ENCODE measurements at regions not wholly inside any gene's neighbourhood (a gene's known extent, or its start where the extent isn't known, plus 50 kb on each side); places are given as distances from the start of the nearest gene placed in this dataset.

DNA sequence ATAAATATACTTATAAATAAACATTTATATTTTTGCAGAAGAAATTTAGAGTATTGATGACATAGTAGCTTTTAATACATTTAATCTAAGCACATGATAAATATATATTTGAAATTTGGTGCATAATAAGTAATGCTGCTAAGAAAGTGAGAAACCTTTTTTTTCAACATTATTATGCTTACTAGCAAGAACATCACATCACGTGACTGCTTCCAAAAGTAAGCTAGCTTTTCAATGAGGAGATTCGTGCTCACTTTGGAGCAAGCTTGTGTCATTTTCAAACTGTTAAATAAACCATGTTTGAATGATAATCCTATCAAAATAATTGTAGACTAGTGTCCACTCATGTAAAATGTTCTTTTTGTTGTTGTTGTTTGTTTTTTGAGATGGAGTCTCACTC is 109.0 kb upstream of the SLC4A7 start:
- TF ChIP-seq, protein P1, sequence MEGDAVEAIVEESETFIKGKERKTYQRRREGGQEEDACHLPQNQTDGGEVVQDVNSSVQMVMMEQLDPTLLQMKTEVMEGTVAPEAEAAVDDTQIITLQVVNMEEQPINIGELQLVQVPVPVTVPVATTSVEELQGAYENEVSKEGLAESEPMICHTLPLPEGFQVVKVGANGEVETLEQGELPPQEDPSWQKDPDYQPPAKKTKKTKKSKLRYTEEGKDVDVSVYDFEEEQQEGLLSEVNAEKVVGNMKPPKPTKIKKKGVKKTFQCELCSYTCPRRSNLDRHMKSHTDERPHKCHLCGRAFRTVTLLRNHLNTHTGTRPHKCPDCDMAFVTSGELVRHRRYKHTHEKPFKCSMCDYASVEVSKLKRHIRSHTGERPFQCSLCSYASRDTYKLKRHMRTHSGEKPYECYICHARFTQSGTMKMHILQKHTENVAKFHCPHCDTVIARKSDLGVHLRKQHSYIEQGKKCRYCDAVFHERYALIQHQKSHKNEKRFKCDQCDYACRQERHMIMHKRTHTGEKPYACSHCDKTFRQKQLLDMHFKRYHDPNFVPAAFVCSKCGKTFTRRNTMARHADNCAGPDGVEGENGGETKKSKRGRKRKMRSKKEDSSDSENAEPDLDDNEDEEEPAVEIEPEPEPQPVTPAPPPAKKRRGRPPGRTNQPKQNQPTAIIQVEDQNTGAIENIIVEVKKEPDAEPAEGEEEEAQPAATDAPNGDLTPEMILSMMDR (IDR thresholded peaks at IDR 0.05; ENCODE audit: control extremely low read depth, extremely low read depth) = no peak
- 95 to 96% methylated on average over 2 of the region's 2 CpGs for WGBS, 2 donors
- H3K36me3 ChIP-seq (ENCODE audit: control insufficient read depth in 4 of 4, insufficient read depth in 4 of 4, low read length in 4 of 4) = no peaks in the 10 kb centered on the region
- H3K4me1 ChIP-seq (ENCODE audit: control insufficient read depth in 5 of 5, insufficient read depth in 5 of 5, low read length in 5 of 5) = peaks cover 0 to 12% (median 7%) of the 10 kb centered on the region in 5 donors
- no peak overlapping the region for H3K9ac ChIP-seq (ENCODE audit: insufficient read depth in 1 of 2, low read length in 2 of 2)
- DNase-seq = no peak
- no peak overlapping the region for H3K27ac ChIP-seq (ENCODE audit: low read depth in 1 of 2, low read length in 1 of 2)
- no peaks in the 10 kb centered on the region for H3K9me3 ChIP-seq (ENCODE audit: control insufficient read depth in 4 of 4, insufficient read depth in 3 of 4, low read length in 3 of 4)
- H3K27me3 ChIP-seq (ENCODE audit: control insufficient read depth in 3 of 3, insufficient read depth in 3 of 3, low read length in 2 of 3) = no peaks in the 10 kb centered on the region
- H3K4me3 ChIP-seq = no peak overlapping the region
- no peak for ATAC-seq (ENCODE audit: insufficient read depth, low FRiP score)

DNA sequence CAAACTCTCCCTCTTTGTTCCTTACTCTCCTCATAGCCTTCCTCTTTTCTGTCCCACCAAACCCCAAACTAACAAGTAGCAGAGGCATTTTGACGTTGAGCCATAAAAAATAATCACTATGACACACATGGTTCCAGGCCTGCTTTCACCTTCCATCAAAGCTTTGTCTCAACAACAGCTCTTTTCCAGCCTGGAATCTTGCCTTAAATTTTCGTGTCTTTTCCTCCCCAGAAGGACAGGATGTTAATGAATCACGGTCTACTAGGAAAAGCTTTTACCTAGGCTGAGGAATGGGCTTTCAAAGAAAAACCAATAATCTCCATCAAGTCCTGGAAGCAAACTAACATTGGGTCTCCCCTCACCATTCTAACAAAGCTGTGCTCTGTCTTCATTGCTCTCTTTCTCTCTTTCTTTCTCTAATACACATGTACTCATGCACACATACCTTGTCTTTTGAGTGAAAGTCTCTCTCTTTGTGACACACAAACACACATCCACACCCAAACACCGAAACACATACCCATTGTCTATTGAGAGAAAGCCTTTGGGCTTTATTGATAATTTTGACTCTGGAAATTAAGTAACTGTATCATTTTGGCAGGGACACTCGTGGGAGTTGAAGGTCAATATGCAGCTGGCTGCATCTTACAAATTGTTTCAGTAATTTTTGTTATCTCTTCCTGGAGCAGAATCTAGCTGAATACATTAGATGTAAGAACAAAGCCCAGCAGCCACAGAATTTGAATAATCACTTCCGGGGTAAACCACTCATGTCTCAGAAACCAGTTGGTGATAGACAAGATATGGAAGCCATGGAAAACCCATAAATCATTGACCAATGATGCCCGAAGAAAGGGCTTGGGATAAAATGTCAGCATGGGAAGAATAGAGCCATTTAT is 107.4 kb upstream of the SLC4A7 start:
- H3K9me3 ChIP-seq (ENCODE audit: control insufficient read depth in 4 of 4, insufficient read depth in 3 of 4, low read length in 3 of 4) = no peaks in the 10 kb centered on the region
- peak overlapping the region; percentile 67 to 80 for H3K27ac ChIP-seq (ENCODE audit: low read depth in 1 of 2, low read length in 1 of 2)
- H3K27me3 ChIP-seq (ENCODE audit: control insufficient read depth in 3 of 3, insufficient read depth in 3 of 3, low read length in 2 of 3) = no peaks in the 10 kb centered on the region
- no peak overlapping the region for H3K9ac ChIP-seq (ENCODE audit: insufficient read depth in 1 of 2, low read length in 2 of 2)
- ATAC-seq (ENCODE audit: insufficient read depth, low FRiP score) (no peak), DNase-seq (peak in 2 of 3 donors; percentile 26 to 29)
- no peaks in the 10 kb centered on the region for H3K36me3 ChIP-seq (ENCODE audit: control insufficient read depth in 4 of 4, insufficient read depth in 4 of 4, low read length in 4 of 4)
- 39 to 41% methylated on average over 7 of the region's 7 CpGs for WGBS, 2 donors
- TF ChIP-seq, protein P1 (IDR thresholded peaks at IDR 0.05; ENCODE audit: control extremely low read depth, extremely low read depth) = no peak
- peaks cover 0 to 12% (median 7%) of the 10 kb centered on the region in 5 donors for H3K4me1 ChIP-seq (ENCODE audit: control insufficient read depth in 5 of 5, insufficient read depth in 5 of 5, low read length in 5 of 5)
- no peak overlapping the region for H3K4me3 ChIP-seq

- ATAC-seq (ENCODE audit: insufficient read depth, low FRiP score) = no peak
- TF ChIP-seq, protein P1 (IDR thresholded peaks at IDR 0.05; ENCODE audit: control extremely low read depth, extremely low read depth) = no peak
- no peak overlapping the region for H3K9ac ChIP-seq (ENCODE audit: insufficient read depth in 1 of 2, low read length in 2 of 2)
- H3K9me3 ChIP-seq (ENCODE audit: control insufficient read depth in 4 of 4, insufficient read depth in 3 of 4, low read length in 3 of 4) = no peaks in the 10 kb centered on the region
- no peaks in the 10 kb centered on the region for H3K36me3 ChIP-seq (ENCODE audit: control insufficient read depth in 4 of 4, insufficient read depth in 4 of 4, low read length in 4 of 4)
- peaks cover 0 to 12% (median 7%) of the 10 kb centered on the region in 5 donors for H3K4me1 ChIP-seq (ENCODE audit: control insufficient read depth in 5 of 5, insufficient read depth in 5 of 5, low read length in 5 of 5)
- WGBS, 2 donors = 10 to 11% methylated on average over 5 of the region's 5 CpGs
- DNase-seq = peak in 2 of 3 donors; percentile 54 to 68
- H3K27me3 ChIP-seq (ENCODE audit: control insufficient read depth in 3 of 3, insufficient read depth in 3 of 3, low read length in 2 of 3) = no peaks in the 10 kb centered on the region
- H3K27ac ChIP-seq (ENCODE audit: low read depth in 1 of 2, low read length in 1 of 2) = peak overlapping the region; percentile 67 to 80
- H3K4me3 ChIP-seq = no peak overlapping the region
Measured at GRCh38 chr3:27590437-27591298, 106.5 kb upstream of the SLC4A7 start.
